ENCODE measurements at regions not wholly inside any gene's neighbourhood (a gene's known extent, or its start where the extent isn't known, plus 50 kb on each side); places are given as distances from the start of the nearest gene placed in this dataset.

GRCh38 chr3:89966877-89967665, 859.6 kb downstream of the EPHA3 start:
- DNase-seq (ENCODE audit: low spot score): no peak
- intact Hi-C loops (cut with DNase I): no loop called here

GRCh38 chr3:89971329-89971728, 863.9 kb downstream of the EPHA3 start:
- intact Hi-C loops (cut with DNase I): no loop called here
- no peak for DNase-seq (ENCODE audit: low spot score)

- DNase-seq (ENCODE audit: low spot score): no peak
- intact Hi-C loops (cut with DNase I): no loop called here
These were observed 865.7 kb downstream of the EPHA3 start for GRCh38 chr3:89973156-89973555.

- no peak for DNase-seq (ENCODE audit: low spot score)
- intact Hi-C loops (cut with DNase I): no loop called here
These were observed 867.6 kb downstream of the EPHA3 start for GRCh38 chr3:89974903-89975519.

GRCh38 chr3:89983449-89983848, 876.0 kb downstream of the EPHA3 start:
- no peak for DNase-seq (ENCODE audit: low spot score)
- intact Hi-C loops (cut with DNase I): no loop called here

- intact Hi-C loops (cut with DNase I): no loop called here
These were observed 897.9 kb downstream of the EPHA3 start for GRCh38 chr3:90005281-90005847.

GRCh38 chr3:90007778-90008499, 900.5 kb downstream of the EPHA3 start:
- no peak for DNase-seq (ENCODE audit: low spot score)
- intact Hi-C loops (cut with DNase I): no loop called here

More at GRCh38 chr3:90005281-90005847, 897.9 kb downstream of the EPHA3 start:
- DNase-seq (ENCODE audit: low spot score): no peak

GRCh38 chr3:90010341-90010740, 902.9 kb downstream of the EPHA3 start:
- no peak for DNase-seq (ENCODE audit: low spot score)
- intact Hi-C loops (cut with DNase I): no loop called here

- intact Hi-C loops (cut with DNase I): no loop called here
These were observed 903.7 kb downstream of the EPHA3 start for GRCh38 chr3:90011131-90011530.

GRCh38 chr3:90011596-90011995, 904.2 kb downstream of the EPHA3 start:
- no peak for DNase-seq (ENCODE audit: low spot score)
- intact Hi-C loops (cut with DNase I): no loop called here

More at GRCh38 chr3:90011131-90011530, 903.7 kb downstream of the EPHA3 start:
- DNase-seq (ENCODE audit: low spot score): no peak

- DNase-seq (ENCODE audit: low spot score): no peak
- intact Hi-C loops (cut with DNase I): no loop called here
These were observed 904.6 kb downstream of the EPHA3 start for GRCh38 chr3:90011996-90012395.

- DNase-seq (ENCODE audit: low spot score): no peak
- intact Hi-C loops (cut with DNase I): no loop called here
These were observed 908.4 kb downstream of the EPHA3 start for GRCh38 chr3:90015688-90016356.

GRCh38 chr3:90016555-90016954, 909.1 kb downstream of the EPHA3 start:
- intact Hi-C loops (cut with DNase I): no loop called here

GRCh38 chr3:90018779-90019178, 911.4 kb downstream of the EPHA3 start:
- no peak for DNase-seq (ENCODE audit: low spot score)
- intact Hi-C loops (cut with DNase I): no loop called here

More at GRCh38 chr3:90016555-90016954, 909.1 kb downstream of the EPHA3 start:
- DNase-seq (ENCODE audit: low spot score): no peak

GRCh38 chr3:90025019-90025418, 917.6 kb downstream of the EPHA3 start:
- no peak for DNase-seq (ENCODE audit: low spot score)
- intact Hi-C loops (cut with DNase I): no loop called here

- no peak for DNase-seq (ENCODE audit: low spot score)
- intact Hi-C loops (cut with DNase I): no loop called here
These were observed 919.0 kb downstream of the EPHA3 start for GRCh38 chr3:90026406-90026805.

GRCh38 chr3:90031121-90031520, 923.7 kb downstream of the EPHA3 start:
- no peak for DNase-seq (ENCODE audit: low spot score)
- intact Hi-C loops (cut with DNase I): no loop called here

GRCh38 chr3:90032980-90033641, 925.7 kb downstream of the EPHA3 start:
- DNase-seq (ENCODE audit: low spot score): no peak
- intact Hi-C loops (cut with DNase I): no loop called here

GRCh38 chr3:90034038-90034437, 926.6 kb downstream of the EPHA3 start:
- intact Hi-C loops (cut with DNase I): no loop called here
- DNase-seq (ENCODE audit: low spot score): no peak

Data from posterior vena cava (tissue), 2 donors.